ENCODE measurements at regions not wholly inside any gene's neighbourhood (a gene's known extent, or its start where the extent isn't known, plus 50 kb on each side); places are given as distances from the start of the nearest gene placed in this dataset.

- no peaks in the 10 kb centered on the region for H3K79me2 ChIP-seq (ENCODE audit: insufficient read depth, low read depth)
- TF ChIP-seq CTCF (conservative IDR thresholded peaks at IDR 0.05; ENCODE audit: low read depth, low read length) = no peak
- no peak overlapping the region for H3K4me2 ChIP-seq
- H4K20me1 ChIP-seq (ENCODE audit: insufficient read depth) = no peaks in the 10 kb centered on the region
- H3K36me3 ChIP-seq (ENCODE audit: insufficient read depth) = no peaks in the 10 kb centered on the region
- H3K4me1 ChIP-seq (ENCODE audit: low read depth, poor library complexity, severe bottlenecking) = no peaks in the 10 kb centered on the region
- no peak overlapping the region for H3K27ac ChIP-seq
- no peak overlapping the region for H2AFZ ChIP-seq (ENCODE audit: low read depth)
- no peak overlapping the region for H3K4me3 ChIP-seq (IDR thresholded peaks at IDR 0.05; ENCODE audit: insufficient read depth, low read depth, low read length)
- H3K9ac ChIP-seq = no peak overlapping the region
- H3K27me3 ChIP-seq (ENCODE audit: insufficient read depth, low read depth) = no peaks in the 10 kb centered on the region
These were observed 445.6 kb upstream of the CELF4 start for GRCh38 chr18:38010971-38011857.

DNA sequence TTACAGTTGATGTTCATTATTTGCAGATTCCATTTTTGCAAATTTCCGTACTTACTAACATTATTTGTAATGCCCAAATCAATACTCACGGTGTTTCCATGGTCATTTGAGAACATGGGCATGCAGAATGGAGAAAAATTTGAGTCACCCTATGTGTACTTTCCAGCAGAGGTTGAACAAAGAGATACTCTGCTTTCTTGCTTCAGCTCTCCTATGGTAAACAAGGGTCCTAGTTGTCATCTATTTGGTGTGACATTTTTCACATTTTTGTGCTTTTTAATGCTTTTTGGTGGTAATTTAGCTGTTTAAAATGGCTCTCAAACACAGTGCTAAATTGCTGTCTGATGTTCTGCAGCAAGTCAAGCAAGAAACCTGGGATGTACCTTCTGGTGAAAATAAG is 444.4 kb upstream of the CELF4 start:
- H3K79me2 ChIP-seq (ENCODE audit: insufficient read depth, low read depth) = no peaks in the 10 kb centered on the region
- no peak overlapping the region for H3K4me3 ChIP-seq (IDR thresholded peaks at IDR 0.05; ENCODE audit: insufficient read depth, low read depth, low read length)
- no peak overlapping the region for H3K9ac ChIP-seq
- no peaks in the 10 kb centered on the region for H3K36me3 ChIP-seq (ENCODE audit: insufficient read depth)
- H3K4me1 ChIP-seq (ENCODE audit: low read depth, poor library complexity, severe bottlenecking) = no peaks in the 10 kb centered on the region
- no peak overlapping the region for H2AFZ ChIP-seq (ENCODE audit: low read depth)
- no peak for TF ChIP-seq CTCF (conservative IDR thresholded peaks at IDR 0.05; ENCODE audit: low read depth, low read length)
- H3K4me2 ChIP-seq = no peak overlapping the region
- no peaks in the 10 kb centered on the region for H4K20me1 ChIP-seq (ENCODE audit: insufficient read depth)
- H3K27ac ChIP-seq = no peak overlapping the region
- no peaks in the 10 kb centered on the region for H3K27me3 ChIP-seq (ENCODE audit: insufficient read depth, low read depth)

DNA sequence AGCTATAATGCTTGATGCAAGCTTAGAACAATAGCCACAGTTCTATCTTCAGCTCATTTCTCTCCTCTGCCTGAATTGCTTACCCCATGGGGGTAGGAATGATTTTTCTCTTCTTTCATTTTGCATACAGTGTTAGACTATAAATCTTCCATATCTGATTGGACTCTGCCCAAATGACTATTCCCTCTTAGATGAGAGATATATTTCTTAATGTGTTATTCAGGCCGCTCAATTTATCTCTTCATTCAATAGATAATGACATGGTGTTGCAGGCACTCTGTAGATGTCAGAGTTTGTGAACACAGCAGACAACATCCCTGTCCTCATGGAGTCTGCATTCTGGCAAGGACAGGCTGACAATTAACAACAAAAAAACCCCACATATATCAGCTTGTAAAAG is 443.7 kb upstream of the CELF4 start:
- no peaks in the 10 kb centered on the region for H3K27me3 ChIP-seq (ENCODE audit: insufficient read depth, low read depth)
- H2AFZ ChIP-seq (ENCODE audit: low read depth) = no peak overlapping the region
- H3K4me1 ChIP-seq (ENCODE audit: low read depth, poor library complexity, severe bottlenecking) = no peaks in the 10 kb centered on the region
- H3K36me3 ChIP-seq (ENCODE audit: insufficient read depth) = no peaks in the 10 kb centered on the region
- H4K20me1 ChIP-seq (ENCODE audit: insufficient read depth) = no peaks in the 10 kb centered on the region
- H3K79me2 ChIP-seq (ENCODE audit: insufficient read depth, low read depth) = no peaks in the 10 kb centered on the region
- no peak overlapping the region for H3K4me2 ChIP-seq
- no peak overlapping the region for H3K27ac ChIP-seq
- TF ChIP-seq CTCF (conservative IDR thresholded peaks at IDR 0.05; ENCODE audit: low read depth, low read length) = no peak
- no peak overlapping the region for H3K9ac ChIP-seq
- H3K4me3 ChIP-seq (IDR thresholded peaks at IDR 0.05; ENCODE audit: insufficient read depth, low read depth, low read length) = no peak overlapping the region

GRCh38 chr18:38007676-38008330 is 442.2 kb upstream of the CELF4 start:
- no peaks in the 10 kb centered on the region for H3K36me3 ChIP-seq (ENCODE audit: insufficient read depth)
- H3K9ac ChIP-seq = no peak overlapping the region
- H3K4me2 ChIP-seq = no peak overlapping the region
- no peak for TF ChIP-seq CTCF (conservative IDR thresholded peaks at IDR 0.05; ENCODE audit: low read depth, low read length)
- H3K4me1 ChIP-seq (ENCODE audit: low read depth, poor library complexity, severe bottlenecking) = no peaks in the 10 kb centered on the region
- H4K20me1 ChIP-seq (ENCODE audit: insufficient read depth) = no peaks in the 10 kb centered on the region
- no peak overlapping the region for H2AFZ ChIP-seq (ENCODE audit: low read depth)
- H3K4me3 ChIP-seq (IDR thresholded peaks at IDR 0.05; ENCODE audit: insufficient read depth, low read depth, low read length) = no peak overlapping the region
- H3K79me2 ChIP-seq (ENCODE audit: insufficient read depth, low read depth) = no peaks in the 10 kb centered on the region
- no peak overlapping the region for H3K27ac ChIP-seq
- no peaks in the 10 kb centered on the region for H3K27me3 ChIP-seq (ENCODE audit: insufficient read depth, low read depth)
